PC-9 (cell line): ENCODE measurements at regions not wholly inside any gene's neighbourhood (a gene's known extent, or its start where the extent isn't known, plus 50 kb on each side); places are given as distances from the start of the nearest gene placed in this dataset.

Source experiments
- CTCF ChIP-seq: fragments of 200-600 bp; sonication (generic); conservative IDR thresholded peaks from 2 replicates; pipeline ENCODE4 v1.6.1; 2017; ENCODE audit warnings: mixed run types, antibody characterized with exemption, mild to moderate bottlenecking, moderate library complexity
- EZH2 ChIP-seq: fragments of 200-600 bp; sonication (generic); IDR thresholded peaks from 2 replicates; pipeline ENCODE4 v1.8.0; 2017; ENCODE audit warnings: antibody characterized with exemption, low read depth

DNA sequence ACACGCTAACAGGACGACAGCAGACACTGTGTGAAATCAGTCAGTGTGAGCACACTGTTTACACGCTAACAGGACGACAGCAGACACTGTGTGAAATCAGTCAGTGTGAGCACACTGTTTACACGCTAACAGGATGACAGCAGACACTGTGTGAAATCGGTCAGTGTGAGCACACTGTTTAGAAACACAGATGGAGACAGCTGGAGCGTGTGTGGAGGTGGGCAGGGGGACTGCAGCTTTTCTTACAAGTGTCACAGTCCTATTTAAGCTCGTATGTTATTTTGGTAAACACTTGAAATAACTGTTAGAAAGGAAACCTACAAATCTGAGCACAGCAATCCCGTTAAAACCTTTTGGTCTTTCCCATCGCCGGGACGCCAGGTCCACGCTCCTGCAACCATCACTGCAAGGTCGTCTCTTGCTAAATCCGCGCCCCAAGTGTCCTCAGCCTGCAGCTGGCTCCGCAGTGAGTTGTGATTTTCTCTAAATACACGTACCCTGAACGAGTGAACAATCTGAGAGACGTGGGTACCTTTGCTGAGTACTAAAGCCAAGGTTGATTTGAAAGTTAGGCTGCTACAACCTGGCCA lies 58.9 kb upstream of the CTDP1 start:
- TF ChIP-seq CTCF (no peak), EZH2 (no peak)
